HG02588 (cell line): ENCODE measurements at regions not wholly inside any gene's neighbourhood (a gene's known extent, or its start where the extent isn't known, plus 50 kb on each side); places are given as distances from the start of the nearest gene placed in this dataset.
A peak's percentile ranks its signal among the peaks of the same experiment; 100 is the strongest.

ENCODE experiments used
- ATAC-seq: cut with Tn5 transposase; IDR thresholded peaks from one replicate; pipeline ENCODE4 v1.9.1; 2021; ENCODE audit warnings: mild to moderate bottlenecking, moderate library complexity; ENCODE audit not compliant: unreplicated experiment

- ATAC-seq: peak; percentile 58
Observed at GRCh38 chr2:118223992-118224894, 136.0 kb downstream of the INSIG2 start.

DNA sequence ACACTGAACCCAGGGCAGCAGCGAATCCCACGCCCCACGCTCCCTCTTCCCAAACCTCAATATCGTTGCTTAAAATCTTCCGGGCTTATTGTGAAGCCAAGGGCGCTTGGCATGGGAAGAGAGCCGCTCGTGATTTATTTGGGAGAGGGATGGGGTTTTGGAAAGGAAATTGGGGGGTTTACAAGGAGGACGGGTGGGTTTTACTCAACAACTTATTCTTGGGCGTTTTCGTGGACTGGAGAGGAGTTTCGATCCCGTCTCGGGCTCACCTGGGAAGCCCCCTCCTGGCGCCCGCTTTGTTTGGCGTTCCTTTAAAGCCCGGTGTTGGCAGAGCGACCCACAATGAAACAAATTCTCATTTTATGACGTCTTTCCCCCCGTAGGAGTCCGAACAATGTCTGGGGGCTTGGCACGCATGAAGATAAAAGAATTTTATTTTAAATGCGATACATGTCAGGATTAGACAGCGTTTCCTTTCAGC is 135.3 kb downstream of the INSIG2 start:
- ATAC-seq: peak; percentile 11

DNA sequence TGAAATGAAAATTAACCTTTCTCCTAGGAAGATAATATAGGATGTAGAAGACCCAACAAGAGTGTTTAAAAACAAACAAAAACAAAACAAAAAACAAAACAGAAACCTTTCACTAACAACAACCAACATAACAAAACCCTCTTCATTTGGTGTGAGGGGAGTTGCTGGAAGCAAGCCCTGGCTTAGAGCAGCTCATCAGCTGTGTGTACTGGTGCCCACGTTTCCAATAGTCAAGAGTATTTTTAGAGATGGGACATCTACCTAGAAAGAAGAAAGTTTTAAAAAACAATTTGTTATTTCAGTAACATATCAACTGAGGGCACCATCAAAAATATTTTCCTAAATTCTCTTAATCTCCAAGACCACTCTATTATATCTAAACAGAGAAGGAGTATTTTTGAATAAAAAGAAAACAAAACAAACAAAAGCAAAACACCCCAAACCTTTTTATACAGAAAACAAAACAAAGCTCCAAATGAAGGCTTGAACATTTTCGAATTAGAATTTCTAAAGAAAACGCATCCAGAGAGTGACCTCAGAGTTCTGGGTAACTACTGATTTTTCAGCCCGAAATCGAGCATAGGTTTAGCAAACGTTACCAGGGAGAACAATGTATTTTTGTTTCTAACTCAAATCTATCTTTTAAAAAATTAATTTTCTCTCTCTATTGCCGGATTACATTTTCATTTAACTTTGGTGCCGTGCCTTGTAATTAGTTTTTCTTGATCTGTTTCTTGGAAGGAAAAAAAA is 134.6 kb downstream of the INSIG2 start:
- ATAC-seq: no peak

GRCh38 chr2:118222273-118222594 is 134.0 kb downstream of the INSIG2 start:
- no peak for ATAC-seq

DNA sequence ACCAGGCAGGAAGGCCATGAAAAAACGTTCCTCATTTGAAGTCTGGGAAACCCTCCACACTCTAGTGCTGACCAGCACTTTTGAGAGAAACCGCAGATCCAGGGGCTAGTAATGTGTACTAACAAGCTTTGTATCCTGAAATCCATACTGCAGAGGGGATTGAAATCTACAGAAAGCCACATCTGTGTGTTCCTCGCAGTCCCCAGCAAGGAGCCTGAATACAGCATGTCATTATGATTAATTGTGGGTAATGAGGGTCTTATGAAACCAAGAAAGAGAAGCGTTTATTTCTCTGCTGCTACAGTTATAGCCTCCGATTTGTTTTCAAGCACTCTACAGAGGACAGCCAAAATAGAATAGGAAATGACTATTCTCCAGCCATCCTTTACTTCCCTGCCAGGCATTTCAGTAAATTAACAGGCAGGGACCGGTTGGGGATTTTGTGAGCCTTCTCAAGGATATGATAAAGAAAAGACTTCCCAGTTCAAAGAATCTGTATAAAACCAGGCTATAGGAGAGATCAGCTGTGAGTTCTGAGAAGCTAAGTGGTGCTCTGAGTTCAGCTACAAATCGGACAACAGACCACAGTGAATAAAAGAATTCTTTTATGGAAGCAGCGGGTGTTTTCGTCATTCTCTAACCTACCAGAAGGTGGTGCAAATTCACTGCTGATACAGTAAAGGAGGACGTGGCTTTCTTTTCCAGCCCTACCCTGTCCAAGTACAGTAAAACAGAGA is 133.4 kb downstream of the INSIG2 start:
- peak; percentile 56 for ATAC-seq

GRCh38 chr2:118219611-118220010 is 131.3 kb downstream of the INSIG2 start:
- no peak for ATAC-seq

DNA sequence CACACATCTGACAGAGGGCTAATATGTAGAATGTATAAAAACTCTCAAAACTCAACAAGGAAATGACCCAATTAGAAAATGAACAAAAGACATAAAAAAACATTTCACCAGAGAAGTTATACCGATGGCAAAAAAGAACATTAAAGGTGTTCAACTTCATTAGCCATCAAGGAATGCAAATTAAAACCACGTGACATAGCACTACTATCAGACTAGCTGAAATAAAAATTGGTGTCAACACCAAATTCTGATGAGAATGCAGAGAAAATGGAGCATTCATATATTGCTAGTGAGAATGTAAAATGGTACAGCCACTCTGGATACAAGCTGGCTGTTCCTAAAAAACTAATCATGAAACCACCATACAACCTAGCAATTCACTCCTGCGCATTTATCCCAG is 128.0 kb downstream of the INSIG2 start:
- ATAC-seq: no peak

- ATAC-seq: no peak
Observed at GRCh38 chr2:118209727-118210126, 121.5 kb downstream of the INSIG2 start.

DNA sequence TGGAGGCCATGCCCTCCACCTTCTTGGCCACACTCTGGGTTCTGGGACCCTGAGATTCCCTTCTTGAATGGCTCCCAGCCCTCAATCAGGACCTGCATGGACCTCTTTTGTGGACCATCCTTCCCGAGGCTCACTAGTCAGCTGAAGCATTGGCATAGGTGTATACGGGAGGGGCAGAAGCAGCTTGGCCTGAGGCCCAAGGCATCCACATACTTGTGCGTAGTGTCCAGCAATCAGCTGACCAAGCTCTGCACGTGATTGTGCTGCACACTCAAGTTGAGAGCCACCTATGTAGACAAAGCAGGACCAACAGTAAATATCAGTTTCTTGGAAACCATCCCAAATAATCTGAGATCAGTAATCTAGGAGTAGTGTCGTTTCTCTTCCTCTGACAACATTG is 119.6 kb downstream of the INSIG2 start:
- ATAC-seq: no peak

DNA sequence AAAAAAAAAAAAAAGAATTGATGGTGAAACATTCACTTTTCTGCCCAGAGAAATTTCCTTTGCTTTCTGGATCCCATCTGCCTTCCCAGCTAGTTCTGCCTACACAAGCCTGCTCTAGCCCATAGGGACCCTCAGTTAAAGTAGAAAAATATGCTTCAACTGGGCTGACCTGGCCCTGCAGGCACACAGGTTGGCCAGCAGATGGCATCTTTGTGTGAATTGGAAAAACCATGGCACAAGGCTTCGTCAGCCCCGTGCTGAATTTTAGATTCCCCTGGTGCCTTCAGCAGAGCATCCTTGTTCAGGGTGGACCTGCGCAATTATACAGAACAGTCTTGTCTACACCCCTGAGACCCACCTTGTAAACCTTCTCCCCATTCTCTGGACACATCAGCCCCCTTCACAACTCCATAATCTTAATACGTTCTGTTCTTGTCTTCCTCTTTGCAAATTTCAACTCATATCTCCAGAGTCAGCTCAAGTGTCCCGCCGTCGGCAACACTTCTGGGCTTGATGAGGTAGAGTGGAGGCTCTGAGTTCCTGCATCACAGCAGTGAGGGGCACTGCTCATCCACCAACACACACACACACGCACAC is 114.5 kb downstream of the INSIG2 start:
- ATAC-seq: peak; percentile 89

- ATAC-seq: no peak
Observed at GRCh38 chr2:118198268-118198667, 110.0 kb downstream of the INSIG2 start.

DNA sequence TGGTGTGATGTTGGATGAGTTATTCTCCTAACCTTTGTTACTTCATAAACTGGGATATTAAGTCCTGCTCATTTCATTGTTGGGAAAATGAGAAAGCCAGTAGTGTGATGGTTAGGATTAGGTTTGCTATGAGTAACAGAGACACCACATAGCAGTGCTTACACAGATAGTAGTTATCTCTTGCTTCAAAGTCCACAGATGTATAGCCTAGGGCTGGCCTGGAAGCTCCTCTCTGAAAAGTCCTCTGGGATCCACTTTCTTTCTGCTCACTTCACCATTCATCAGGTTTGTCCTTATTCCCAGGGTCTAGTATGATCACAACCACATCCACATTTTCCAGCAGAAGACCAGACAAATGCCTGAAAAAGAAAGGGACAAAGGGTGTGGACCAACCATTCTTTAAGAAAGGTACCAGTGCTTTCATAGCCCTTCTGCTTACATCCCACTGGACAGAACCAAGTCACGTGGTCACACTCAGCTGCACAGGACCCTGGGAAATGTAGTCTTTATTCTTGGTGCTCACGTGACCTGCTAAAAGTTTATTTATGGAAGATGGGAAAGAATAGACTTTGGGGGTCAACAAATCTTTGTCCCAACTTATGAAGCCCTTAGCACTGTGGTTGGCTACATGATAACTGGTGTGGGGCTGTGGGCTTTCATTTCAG is 108.9 kb downstream of the INSIG2 start:
- ATAC-seq: peak; percentile 65

DNA sequence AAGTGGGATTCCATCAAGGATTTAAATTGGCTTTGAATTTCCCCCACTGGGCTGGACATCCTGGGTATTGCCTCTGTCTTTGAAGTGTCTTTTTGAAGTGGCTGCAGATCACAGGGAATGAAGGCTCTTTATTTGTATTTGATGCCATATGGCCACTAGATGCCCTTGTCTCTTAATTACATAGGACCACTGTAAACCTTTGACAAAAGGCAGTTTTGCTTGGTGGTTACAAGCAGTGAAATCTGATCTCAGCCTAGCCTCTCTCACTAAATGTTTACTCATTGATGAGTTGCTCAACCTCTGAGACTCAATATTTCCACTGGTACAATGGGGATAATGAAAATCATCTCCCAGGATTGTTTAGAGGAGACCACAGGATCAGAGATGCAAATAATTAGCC is 102.2 kb downstream of the INSIG2 start:
- ATAC-seq: no peak

GRCh38 chr2:118186858-118187254 is 98.6 kb downstream of the INSIG2 start:
- ATAC-seq: no peak

DNA sequence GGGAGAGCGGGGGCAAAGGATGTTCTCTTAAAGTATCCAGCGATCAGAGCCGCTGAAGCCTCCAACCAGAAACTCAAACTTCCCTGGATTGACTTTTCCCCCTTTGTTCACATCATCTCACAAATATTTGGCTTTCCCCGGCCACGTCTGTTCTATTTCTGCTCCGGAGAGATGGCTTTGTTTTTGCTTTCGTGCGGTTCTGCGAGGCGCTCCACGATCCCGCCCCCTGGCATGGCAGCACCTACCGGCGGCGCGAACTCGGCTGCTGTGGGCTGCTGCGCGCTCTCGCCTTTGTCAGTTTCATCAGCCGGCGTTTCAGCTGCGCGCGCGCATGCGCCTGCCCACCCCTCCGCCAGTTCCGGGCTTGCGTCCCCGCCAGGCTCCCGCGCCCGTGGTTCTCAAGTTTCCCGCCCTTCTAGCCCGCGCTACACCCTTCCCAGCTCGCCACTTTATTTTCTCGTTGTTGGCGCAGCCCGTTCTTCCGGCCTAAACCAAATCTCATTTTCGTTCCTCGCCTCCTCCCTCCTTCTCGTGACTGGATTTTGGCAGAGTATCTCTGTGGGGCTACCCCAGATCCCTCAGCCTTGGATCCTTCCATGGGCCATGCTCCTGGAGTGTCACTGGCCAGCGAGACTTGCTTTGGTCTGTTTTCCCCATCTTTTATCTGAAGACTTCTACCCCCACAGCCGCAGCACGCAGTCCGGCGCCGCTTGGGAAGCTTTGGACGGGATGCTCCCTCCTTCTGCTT is 98.0 kb downstream of the INSIG2 start:
- ATAC-seq: peak; percentile 93

DNA sequence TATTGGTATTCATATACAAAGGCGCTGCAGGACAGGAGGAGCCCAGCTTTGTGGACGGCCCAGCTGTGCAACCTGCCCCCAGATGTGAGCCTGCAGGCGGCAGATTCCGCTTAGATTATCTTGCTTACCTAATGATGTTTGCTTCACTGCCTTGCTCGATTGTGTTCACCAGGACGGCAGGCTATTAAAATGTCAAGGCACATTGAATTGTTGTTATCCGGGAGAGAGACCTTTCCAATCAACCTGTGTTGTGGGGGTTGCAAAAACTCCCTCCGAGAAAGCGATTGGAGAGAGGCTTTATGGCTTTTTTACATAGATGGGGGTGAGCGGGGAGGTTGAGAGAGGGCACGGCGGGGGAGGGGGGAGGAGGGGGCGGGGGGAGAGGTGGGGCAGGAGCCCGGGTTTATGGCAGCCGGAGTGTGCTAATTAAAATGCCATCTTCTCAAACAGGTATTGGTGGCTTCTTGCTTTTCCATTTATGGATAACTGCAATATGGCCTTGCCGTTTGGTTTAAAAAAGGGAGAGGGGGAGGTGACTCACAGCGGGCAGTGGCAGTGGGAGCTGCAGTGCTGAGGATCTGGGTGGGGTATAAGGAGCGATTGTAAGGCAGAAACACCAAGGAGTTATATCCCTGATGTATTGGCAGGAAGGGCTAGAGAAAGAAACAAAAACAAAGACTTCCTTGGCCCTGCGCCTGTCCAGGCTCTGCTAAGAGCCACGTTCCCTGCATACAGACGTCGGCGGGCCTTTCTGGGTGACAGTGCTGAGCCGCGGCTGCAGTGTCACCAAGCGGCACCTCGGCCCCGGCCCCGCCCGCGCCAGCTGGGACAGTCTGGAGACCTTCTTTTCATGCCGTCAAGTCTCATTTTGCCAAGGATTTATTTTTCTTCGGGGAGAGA is 97.2 kb downstream of the INSIG2 start:
- peak; percentile 81 for ATAC-seq

DNA sequence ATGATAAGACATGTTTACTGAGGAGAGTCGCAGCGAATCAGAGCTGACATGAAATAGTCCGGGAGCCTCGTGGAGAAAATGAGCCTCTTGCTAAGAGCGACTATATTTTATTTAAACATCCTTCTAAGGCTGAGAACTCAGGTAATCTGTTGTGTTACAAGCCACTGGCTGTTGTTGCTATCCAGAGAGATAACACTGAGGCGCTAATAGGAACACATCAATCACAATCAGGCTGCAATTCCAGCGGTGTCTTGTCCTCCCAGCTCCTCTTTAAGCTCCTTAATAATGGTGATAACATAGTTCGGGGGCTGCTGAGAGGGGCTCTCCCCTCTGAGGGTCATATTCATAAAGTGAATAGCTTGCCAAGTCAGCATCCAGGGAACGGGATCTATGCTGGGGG is 95.1 kb downstream of the INSIG2 start:
- no peak for ATAC-seq

DNA sequence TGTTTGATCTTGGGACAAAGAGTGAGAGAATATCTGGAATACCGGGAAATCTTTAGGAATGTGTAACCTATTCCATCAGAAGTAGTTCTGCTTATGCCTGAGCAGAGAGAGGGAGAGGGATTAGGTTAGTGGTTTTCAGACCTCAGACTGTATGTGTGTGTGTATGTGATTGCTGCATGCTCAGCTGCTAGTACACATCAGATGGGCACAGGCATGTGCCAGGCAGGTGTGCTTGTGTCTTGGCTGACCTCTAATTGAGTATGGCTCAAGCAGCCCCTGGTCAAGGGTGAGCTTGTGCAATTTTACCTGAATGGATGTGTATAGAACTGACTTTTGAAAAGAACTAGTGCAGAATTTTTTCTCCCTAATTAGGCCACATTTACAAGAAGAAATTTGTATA is 91.2 kb downstream of the INSIG2 start:
- ATAC-seq: no peak

- ATAC-seq: no peak
Observed at GRCh38 chr2:118177884-118178283, 89.6 kb downstream of the INSIG2 start.
